ENCODE measurements at regions not wholly inside any gene's neighbourhood (a gene's known extent, or its start where the extent isn't known, plus 50 kb on each side); places are given as distances from the start of the nearest gene placed in this dataset.

DNA sequence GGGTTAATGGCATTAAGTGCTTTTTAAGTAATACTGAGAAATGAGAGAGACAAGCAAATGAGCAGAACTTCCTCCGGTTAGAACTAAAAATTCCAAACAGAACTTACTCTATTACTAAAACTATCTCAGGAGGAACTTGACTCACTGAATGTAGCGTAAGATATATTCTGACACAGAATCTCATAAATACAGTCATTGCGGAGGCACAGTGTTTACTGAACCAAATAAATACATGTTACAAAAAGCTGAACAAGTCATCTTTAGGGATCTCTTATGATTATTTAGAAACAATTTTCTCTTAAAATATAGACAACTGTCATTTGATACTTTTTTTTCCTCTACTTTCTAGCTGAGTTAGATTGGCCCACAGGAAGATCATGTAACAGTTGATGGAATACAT lies 283.1 kb downstream of the KLF12 start:
- TF ChIP-seq, protein P1, sequence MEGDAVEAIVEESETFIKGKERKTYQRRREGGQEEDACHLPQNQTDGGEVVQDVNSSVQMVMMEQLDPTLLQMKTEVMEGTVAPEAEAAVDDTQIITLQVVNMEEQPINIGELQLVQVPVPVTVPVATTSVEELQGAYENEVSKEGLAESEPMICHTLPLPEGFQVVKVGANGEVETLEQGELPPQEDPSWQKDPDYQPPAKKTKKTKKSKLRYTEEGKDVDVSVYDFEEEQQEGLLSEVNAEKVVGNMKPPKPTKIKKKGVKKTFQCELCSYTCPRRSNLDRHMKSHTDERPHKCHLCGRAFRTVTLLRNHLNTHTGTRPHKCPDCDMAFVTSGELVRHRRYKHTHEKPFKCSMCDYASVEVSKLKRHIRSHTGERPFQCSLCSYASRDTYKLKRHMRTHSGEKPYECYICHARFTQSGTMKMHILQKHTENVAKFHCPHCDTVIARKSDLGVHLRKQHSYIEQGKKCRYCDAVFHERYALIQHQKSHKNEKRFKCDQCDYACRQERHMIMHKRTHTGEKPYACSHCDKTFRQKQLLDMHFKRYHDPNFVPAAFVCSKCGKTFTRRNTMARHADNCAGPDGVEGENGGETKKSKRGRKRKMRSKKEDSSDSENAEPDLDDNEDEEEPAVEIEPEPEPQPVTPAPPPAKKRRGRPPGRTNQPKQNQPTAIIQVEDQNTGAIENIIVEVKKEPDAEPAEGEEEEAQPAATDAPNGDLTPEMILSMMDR (tag by site-specific recombination; IDR thresholded peaks at IDR 0.05), result no peak
- TF ChIP-seq, protein P2, sequence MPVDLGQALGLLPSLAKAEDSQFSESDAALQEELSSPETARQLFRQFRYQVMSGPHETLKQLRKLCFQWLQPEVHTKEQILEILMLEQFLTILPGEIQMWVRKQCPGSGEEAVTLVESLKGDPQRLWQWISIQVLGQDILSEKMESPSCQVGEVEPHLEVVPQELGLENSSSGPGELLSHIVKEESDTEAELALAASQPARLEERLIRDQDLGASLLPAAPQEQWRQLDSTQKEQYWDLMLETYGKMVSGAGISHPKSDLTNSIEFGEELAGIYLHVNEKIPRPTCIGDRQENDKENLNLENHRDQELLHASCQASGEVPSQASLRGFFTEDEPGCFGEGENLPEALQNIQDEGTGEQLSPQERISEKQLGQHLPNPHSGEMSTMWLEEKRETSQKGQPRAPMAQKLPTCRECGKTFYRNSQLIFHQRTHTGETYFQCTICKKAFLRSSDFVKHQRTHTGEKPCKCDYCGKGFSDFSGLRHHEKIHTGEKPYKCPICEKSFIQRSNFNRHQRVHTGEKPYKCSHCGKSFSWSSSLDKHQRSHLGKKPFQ (tag by site-specific recombination; IDR thresholded peaks at IDR 0.05), result no peak
- TF ChIP-seq, protein P3, sequence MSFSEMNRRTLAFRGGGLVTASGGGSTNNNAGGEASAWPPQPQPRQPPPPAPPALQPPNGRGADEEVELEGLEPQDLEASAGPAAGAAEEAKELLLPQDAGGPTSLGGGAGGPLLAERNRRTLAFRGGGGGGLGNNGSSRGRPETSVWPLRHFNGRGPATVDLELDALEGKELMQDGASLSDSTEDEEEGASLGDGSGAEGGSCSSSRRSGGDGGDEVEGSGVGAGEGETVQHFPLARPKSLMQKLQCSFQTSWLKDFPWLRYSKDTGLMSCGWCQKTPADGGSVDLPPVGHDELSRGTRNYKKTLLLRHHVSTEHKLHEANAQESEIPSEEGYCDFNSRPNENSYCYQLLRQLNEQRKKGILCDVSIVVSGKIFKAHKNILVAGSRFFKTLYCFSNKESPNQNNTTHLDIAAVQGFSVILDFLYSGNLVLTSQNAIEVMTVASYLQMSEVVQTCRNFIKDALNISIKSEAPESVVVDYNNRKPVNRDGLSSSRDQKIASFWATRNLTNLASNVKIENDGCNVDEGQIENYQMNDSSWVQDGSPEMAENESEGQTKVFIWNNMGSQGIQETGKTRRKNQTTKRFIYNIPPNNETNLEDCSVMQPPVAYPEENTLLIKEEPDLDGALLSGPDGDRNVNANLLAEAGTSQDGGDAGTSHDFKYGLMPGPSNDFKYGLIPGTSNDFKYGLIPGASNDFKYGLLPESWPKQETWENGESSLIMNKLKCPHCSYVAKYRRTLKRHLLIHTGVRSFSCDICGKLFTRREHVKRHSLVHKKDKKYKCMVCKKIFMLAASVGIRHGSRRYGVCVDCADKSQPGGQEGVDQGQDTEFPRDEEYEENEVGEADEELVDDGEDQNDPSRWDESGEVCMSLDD (tag by site-specific recombination; IDR thresholded peaks at IDR 0.05), result no peak
- no peak for TF ChIP-seq ZNF366 (tag by site-specific recombination; conservative IDR thresholded peaks at IDR 0.05)

All from HEK293 (cell line).